IMR-90 (cell line): ENCODE measurements at regions not wholly inside any gene's neighbourhood (a gene's known extent, or its start where the extent isn't known, plus 50 kb on each side); places are given as distances from the start of the nearest gene placed in this dataset.

Experiments
- ATAC-seq: fragments of 200-7000 bp; cut with Tn5 transposase; 2 replicates; pipeline ENCODE4 v1.9.1; 2020; ENCODE audit warnings: low read depth, mild to moderate bottlenecking, moderate library complexity
- BruUV-seq: library from RNA; stranded (reverse); fragments of 400-500 nt; replicated peaks from 2 replicates; lab custom pipeline; 2021; lab: Mats Ljungman, UMichigan
- CTCF ChIA-PET: fragments of 300-600 bp; formaldehyde crosslinking; extraction: SDS; loops from one replicate; lab custom pipeline; 2021; ENCODE audit warnings: antibody characterized with exemption; lab: Yijun Ruan, JAX
- POLR2A ChIA-PET: fragments of 300-600 bp; sonication (Branson Sonifier 250); formaldehyde crosslinking; loops from one replicate; lab custom pipeline; 2022; ENCODE audit warnings: antibody characterized with exemption; ENCODE audit not compliant: unreplicated experiment; lab: Charles Lee
- DNase-seq: peaks from one replicate; pipeline ENCODE4 v3.0.0; 2013
- H2AFZ ChIP-seq: replicated peaks from 2 replicates; pipeline ENCODE3; 2013; ENCODE audit warnings: low read length, mild to moderate bottlenecking; ENCODE audit not compliant: poor library complexity
- H2AK5ac ChIP-seq: 2 replicates; pipeline ENCODE4 v1.6.1; 2013; ENCODE audit warnings: low read depth, low read length, inconsistent platforms
- H2AK9ac ChIP-seq: replicated peaks from 2 replicates; pipeline ENCODE3; 2013; ENCODE audit warnings: mild to moderate bottlenecking, low read depth, low read length, moderate library complexity; ENCODE audit not compliant: poor library complexity
- H2BK120ac ChIP-seq: 2 replicates; pipeline ENCODE4 v1.6.1; 2013; ENCODE audit warnings: low read depth, low read length, inconsistent platforms
- H2BK15ac ChIP-seq: 3 replicates; pipeline ENCODE4 v1.6.1; 2013; ENCODE audit warnings: low read depth, low read length, inconsistent platforms
- H2BK20ac ChIP-seq: 2 replicates; pipeline ENCODE4 v1.6.1; 2013; ENCODE audit warnings: low read depth, mild to moderate bottlenecking, inconsistent platforms, low read length, moderate library complexity
- H2BK5ac ChIP-seq: 2 replicates; pipeline ENCODE4 v1.6.1; 2013; ENCODE audit warnings: mild to moderate bottlenecking, low read depth, low read length, inconsistent platforms; ENCODE audit not compliant: poor library complexity, severe bottlenecking
- H3K14ac ChIP-seq: replicated peaks from 2 replicates; pipeline ENCODE4 v1.6.1; 2013; ENCODE audit warnings: low read depth, low read length, inconsistent platforms
- H3K18ac ChIP-seq: 2 replicates; pipeline ENCODE4 v1.6.1; 2013; ENCODE audit warnings: low read depth, low read length, control low read depth
- H3K23ac ChIP-seq: 2 replicates; pipeline ENCODE4 v1.6.1; 2013; ENCODE audit warnings: low read depth, low read length, inconsistent platforms
- H3K27ac ChIP-seq: 2 replicates; pipeline ENCODE4 v1.5.1; 2013; ENCODE audit warnings: mild to moderate bottlenecking, control low read depth, low read length; ENCODE audit not compliant: insufficient read depth
- H3K27me3 ChIP-seq: 2 replicates; pipeline ENCODE4 v1.6.1; 2013; ENCODE audit warnings: low read length; ENCODE audit not compliant: control insufficient read depth, insufficient read depth
- H3K36me3 ChIP-seq: 2 replicates; pipeline ENCODE4 v1.6.1; 2013; ENCODE audit warnings: low read length, mixed read lengths; ENCODE audit not compliant: control insufficient read depth, insufficient read depth
- H3K4ac ChIP-seq: 2 replicates; pipeline ENCODE4 v1.6.1; 2013; ENCODE audit warnings: low read depth, low read length, inconsistent platforms
- H3K4me1 ChIP-seq: 2 replicates; pipeline ENCODE4 v1.6.1; 2013; ENCODE audit warnings: low read length, mixed read lengths; ENCODE audit not compliant: control insufficient read depth, insufficient read depth
- H3K4me2 ChIP-seq: 2 replicates; pipeline ENCODE4 v1.6.1; 2013; ENCODE audit warnings: low read depth, mild to moderate bottlenecking, control low read depth, low read length, moderate library complexity
- H3K4me3 ChIP-seq: 2 replicates; pipeline ENCODE4 v1.5.1; 2013; ENCODE audit warnings: low read depth, mild to moderate bottlenecking, control low read depth, low read length, moderate library complexity; ENCODE audit not compliant: insufficient read depth
- H3K56ac ChIP-seq: 2 replicates; pipeline ENCODE4 v1.6.1; 2013; ENCODE audit warnings: low read length, inconsistent platforms; ENCODE audit not compliant: insufficient read depth; ENCODE audit errors: extremely low read depth
- H3K79me1 ChIP-seq, 2 experiments: 2 replicates each; pipeline ENCODE4 v1.6.1; 2013; ENCODE audit warnings: low read length in 2 of 2, inconsistent platforms in 1 of 2, low read depth in 1 of 2
- H3K9ac ChIP-seq: 2 replicates; pipeline ENCODE4 v1.6.1; 2013; ENCODE audit warnings: low read depth, low read length, control low read depth
- H3K9me1 ChIP-seq: 2 replicates; pipeline ENCODE4 v1.6.1; 2013; ENCODE audit warnings: low read length, inconsistent platforms; ENCODE audit not compliant: insufficient read depth
- H3K9me3 ChIP-seq: 2 replicates; pipeline ENCODE4 v1.6.1; 2013; ENCODE audit warnings: low read length; ENCODE audit not compliant: control insufficient read depth, insufficient read depth
- H4K20me1 ChIP-seq: 2 replicates; pipeline ENCODE4 v1.6.1; 2013; ENCODE audit warnings: low read length, inconsistent platforms; ENCODE audit not compliant: insufficient read depth
- H4K5ac ChIP-seq: 2 replicates; pipeline ENCODE4 v1.6.1; 2013; ENCODE audit warnings: mild to moderate bottlenecking, low read depth, low read length, control low read depth
- H4K8ac ChIP-seq, 2 experiments: 2 replicates each; pipeline ENCODE4 v1.6.1; 2013; ENCODE audit warnings: low read depth in 2 of 2, low read length in 2 of 2, control low read depth in 1 of 2, inconsistent platforms in 1 of 2
- H4K91ac ChIP-seq: 2 replicates; pipeline ENCODE4 v1.6.1; 2013; ENCODE audit warnings: low read depth, low read length, inconsistent platforms; ENCODE audit not compliant: insufficient read depth
- POLR2A ChIP-seq: IDR thresholded peaks from 2 replicates; pipeline ENCODE4 v1.6.1; 2012; ENCODE audit warnings: mild to moderate bottlenecking, low read depth, low read length
- RCOR1 ChIP-seq: IDR thresholded peaks from 2 replicates; pipeline ENCODE4 v1.6.1; 2012; ENCODE audit warnings: mild to moderate bottlenecking, low read length, improper control_type of control experiment; ENCODE audit not compliant: insufficient replicate concordance
- USF2 ChIP-seq: fragments of 150-350 bp; IDR thresholded peaks from 2 replicates; pipeline ENCODE4 v1.6.1; 2017; ENCODE audit warnings: mild to moderate bottlenecking, antibody characterized with exemption, low read length, low read depth
- WGBS, 2 experiments: methylation state at CpG; one replicate each; pipeline versions ENCODE4 v1.1.5 to v1.1.7; 2013; ENCODE audit warnings: missing lambda C conversion rate in 2 of 2; ENCODE audit not compliant: insufficient read length in 1 of 2; ENCODE audit errors: extremely low coverage in 2 of 2; 5-methylcytosine and 5-hydroxymethylcytosine counted together
- dilution Hi-C: fragments of 300-500 bp; cut with HindIII; formaldehyde crosslinking; loops from one replicate; pipeline ENCODE4 v1.14.3; 2018; ENCODE audit warnings: low sequenced_read_pairs; ENCODE audit not compliant: unreplicated experiment
- in situ Hi-C: fragments of 300-500 bp; cut with MboI; formaldehyde crosslinking; loops from 3 replicates; pipeline ENCODE4 v1.14.3; 2019; ENCODE audit warnings: low sequenced_read_pairs, inconsistent platforms, mixed read lengths
- intact Hi-C: fragments of 100-400 bp; cut with micrococcal nuclease; formaldehyde crosslinking; loops from 2 replicates; pipeline ENCODE4 v1.10.0; 2022

GRCh38 chr20:4322499-4322898 is 73.4 kb upstream of the ADRA1D start (continued):
- TF ChIP-seq USF2 (no peak), RCOR1 (no peak)

GRCh38 chr20:4320291-4320690 is 71.2 kb upstream of the ADRA1D start:
- no peak overlapping the region for H3K4ac ChIP-seq

More at GRCh38 chr20:4320291-4320690, 71.2 kb upstream of the ADRA1D start:
- H3K56ac ChIP-seq: no peak overlapping the region
- no peak overlapping the region for H4K8ac ChIP-seq
- H2AFZ ChIP-seq: no peak overlapping the region
- no peak overlapping the region for H2BK120ac ChIP-seq
- no peak overlapping the region for H3K18ac ChIP-seq
- no peaks in the 10 kb centered on the region for H3K36me3 ChIP-seq
- no peak overlapping the region for H3K23ac ChIP-seq
- no peak overlapping the region for H2AK9ac ChIP-seq
- BruUV-seq: no TSS peak
- H3K9me1 ChIP-seq: no peaks in the 10 kb centered on the region
- H3K14ac ChIP-seq: no peak overlapping the region
- WGBS, 2 experiments: no CpG with 5 or more reads among the region's 5 CpGs
- H4K91ac ChIP-seq: no peak overlapping the region
- H3K4me2 ChIP-seq: no peak overlapping the region
- in situ Hi-C loops: no loop called here
- H3K27ac ChIP-seq: no peak overlapping the region
- ATAC-seq (no peak), DNase-seq (no peak)
- ChIA-PET CTCF (no interaction called here), POLR2A (no interaction called here)
- no peak overlapping the region for H2BK15ac ChIP-seq
- H3K4me3 ChIP-seq: no peak overlapping the region
- H3K27me3 ChIP-seq: peaks cover 30% of the 10 kb centered on the region
- no peak overlapping the region for H3K9ac ChIP-seq
- no peaks in the 10 kb centered on the region for H3K4me1 ChIP-seq
- TF ChIP-seq POLR2A (no peak), USF2 (no peak)
- H4K20me1 ChIP-seq: no peaks in the 10 kb centered on the region
- no peak overlapping the region for H2BK20ac ChIP-seq
- H3K79me1 ChIP-seq: no peaks in the 10 kb centered on the region
- H4K5ac ChIP-seq: no peak overlapping the region
- peaks cover 2% of the 10 kb centered on the region; the same call in 1 of the 2 replicates for H3K9me3 ChIP-seq
- intact Hi-C loops: no loop called here
- dilution Hi-C loops: no loop called here
- no peak overlapping the region for H2BK5ac ChIP-seq
- H2AK5ac ChIP-seq: no peak overlapping the region
